ENCODE measurements at regions not wholly inside any gene's neighbourhood (a gene's known extent, or its start where the extent isn't known, plus 50 kb on each side); places are given as distances from the start of the nearest gene placed in this dataset.

GRCh38 chr13:74288361-74288911, 154.2 kb upstream of the KLF12 start:
- TF ChIP-seq, protein P1, sequence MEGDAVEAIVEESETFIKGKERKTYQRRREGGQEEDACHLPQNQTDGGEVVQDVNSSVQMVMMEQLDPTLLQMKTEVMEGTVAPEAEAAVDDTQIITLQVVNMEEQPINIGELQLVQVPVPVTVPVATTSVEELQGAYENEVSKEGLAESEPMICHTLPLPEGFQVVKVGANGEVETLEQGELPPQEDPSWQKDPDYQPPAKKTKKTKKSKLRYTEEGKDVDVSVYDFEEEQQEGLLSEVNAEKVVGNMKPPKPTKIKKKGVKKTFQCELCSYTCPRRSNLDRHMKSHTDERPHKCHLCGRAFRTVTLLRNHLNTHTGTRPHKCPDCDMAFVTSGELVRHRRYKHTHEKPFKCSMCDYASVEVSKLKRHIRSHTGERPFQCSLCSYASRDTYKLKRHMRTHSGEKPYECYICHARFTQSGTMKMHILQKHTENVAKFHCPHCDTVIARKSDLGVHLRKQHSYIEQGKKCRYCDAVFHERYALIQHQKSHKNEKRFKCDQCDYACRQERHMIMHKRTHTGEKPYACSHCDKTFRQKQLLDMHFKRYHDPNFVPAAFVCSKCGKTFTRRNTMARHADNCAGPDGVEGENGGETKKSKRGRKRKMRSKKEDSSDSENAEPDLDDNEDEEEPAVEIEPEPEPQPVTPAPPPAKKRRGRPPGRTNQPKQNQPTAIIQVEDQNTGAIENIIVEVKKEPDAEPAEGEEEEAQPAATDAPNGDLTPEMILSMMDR (IDR thresholded peaks at IDR 0.05; ENCODE audit: control insufficient read depth, insufficient read depth, low read depth, low read length, missing control alignments): no peak
- no peak overlapping the region for H3K4me3 ChIP-seq (ENCODE audit: control insufficient read depth, low read depth, low read length)
- no peak for DNase-seq (ENCODE audit: low read depth)

DNA sequence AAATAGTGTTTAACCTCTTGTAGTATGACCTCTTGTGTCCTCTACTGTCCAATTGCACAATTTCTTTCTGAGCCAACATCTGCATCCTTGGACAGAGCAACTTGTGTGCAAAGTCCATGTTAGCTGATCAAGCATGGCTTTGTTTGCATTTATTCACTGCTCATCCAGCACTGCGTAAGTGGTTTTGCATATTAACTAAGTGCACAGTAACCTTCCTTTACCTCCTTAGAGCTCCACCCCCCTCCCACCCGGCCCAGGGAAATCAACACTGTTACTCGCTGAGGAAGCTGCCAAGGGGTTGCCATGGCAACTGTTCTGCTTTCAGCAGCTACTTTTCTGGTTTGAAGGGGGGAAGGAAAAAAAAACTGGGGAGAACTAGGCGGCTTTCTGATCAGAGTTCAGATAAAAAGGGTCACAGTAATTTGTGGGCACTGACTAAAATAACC, 153.5 kb upstream of the KLF12 start:
- DNase-seq (ENCODE audit: low read depth): no peak
- TF ChIP-seq, protein P1 (IDR thresholded peaks at IDR 0.05; ENCODE audit: control insufficient read depth, insufficient read depth, low read depth, low read length, missing control alignments): no peak
- H3K4me3 ChIP-seq (ENCODE audit: control insufficient read depth, low read depth, low read length): no peak overlapping the region

GRCh38 chr13:74280795-74281490, 146.7 kb upstream of the KLF12 start:
- no peak for DNase-seq (ENCODE audit: low read depth)
- TF ChIP-seq, protein P1 (IDR thresholded peaks at IDR 0.05; ENCODE audit: control insufficient read depth, insufficient read depth, low read depth, low read length, missing control alignments): no peak
- no peak overlapping the region for H3K4me3 ChIP-seq (ENCODE audit: control insufficient read depth, low read depth, low read length)

GRCh38 chr13:74280093-74280794, 146.0 kb upstream of the KLF12 start:
- H3K4me3 ChIP-seq (ENCODE audit: control insufficient read depth, low read depth, low read length): no peak overlapping the region
- TF ChIP-seq, protein P1 (IDR thresholded peaks at IDR 0.05; ENCODE audit: control insufficient read depth, insufficient read depth, low read depth, low read length, missing control alignments): no peak
- DNase-seq (ENCODE audit: low read depth): no peak

DNA sequence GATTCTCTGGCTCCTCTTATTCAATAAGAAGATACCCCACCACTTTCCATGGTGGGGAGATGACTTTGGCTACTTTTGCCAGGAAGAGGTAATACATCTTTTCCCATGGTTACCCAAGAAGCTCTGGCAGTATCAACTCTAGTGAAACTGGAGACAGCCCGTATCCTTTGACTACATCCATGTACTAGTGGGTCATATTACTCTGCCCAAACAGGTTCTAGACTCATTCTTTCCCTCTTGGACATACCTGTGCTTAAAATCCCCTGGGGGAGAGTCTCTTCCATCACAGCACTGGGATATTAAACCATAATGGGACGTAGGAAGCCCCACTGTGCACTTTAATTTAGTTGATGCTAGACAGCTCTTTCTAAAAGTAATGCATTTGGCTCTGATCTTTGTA, 144.7 kb upstream of the KLF12 start:
- H3K4me3 ChIP-seq (ENCODE audit: control insufficient read depth, low read depth, low read length): no peak overlapping the region
- no peak for DNase-seq (ENCODE audit: low read depth)
- TF ChIP-seq, protein P1 (IDR thresholded peaks at IDR 0.05; ENCODE audit: control insufficient read depth, insufficient read depth, low read depth, low read length, missing control alignments): no peak

DNA sequence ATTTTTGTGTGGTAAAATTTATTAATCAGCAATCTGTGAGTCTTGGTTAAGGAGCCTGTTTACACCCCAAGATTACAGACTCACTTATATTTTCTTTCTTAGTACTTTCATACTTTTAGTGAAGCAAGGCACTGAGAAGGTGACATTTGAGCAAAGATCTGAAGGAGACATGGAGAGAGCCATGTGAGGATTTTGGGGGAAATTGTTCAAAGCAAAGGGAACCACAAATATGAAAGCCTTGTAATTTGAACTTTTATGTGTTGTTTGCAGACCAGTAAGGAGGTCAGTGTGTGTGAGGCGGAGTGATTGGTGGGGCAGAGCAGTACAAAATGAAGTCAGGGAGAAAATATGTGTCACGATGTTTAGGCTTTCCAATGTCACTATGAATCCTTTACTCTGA, 140.7 kb upstream of the KLF12 start:
- TF ChIP-seq, protein P1 (IDR thresholded peaks at IDR 0.05; ENCODE audit: control insufficient read depth, insufficient read depth, low read depth, low read length, missing control alignments): no peak
- H3K4me3 ChIP-seq (ENCODE audit: control insufficient read depth, low read depth, low read length): no peak overlapping the region
- no peak for DNase-seq (ENCODE audit: low read depth)
